Left ventricle myocardium inferior (tissue), 1 donor: ENCODE measurements at regions not wholly inside any gene's neighbourhood (a gene's known extent, or its start where the extent isn't known, plus 50 kb on each side); places are given as distances from the start of the nearest gene placed in this dataset.
A peak's percentile ranks its signal among the peaks of the same experiment; 100 is the strongest.

Experiments used
- DNase-seq: peaks from one replicate; pipeline ENCODE4 v3.0.0-alpha.2; 2020
- H3K27ac ChIP-seq: fragments of 200-600 bp; replicated peaks from 2 replicates; pipeline ENCODE4 v1.8.0; 2021
- H3K27me3 ChIP-seq: fragments of 200-600 bp; 2 replicates; pipeline ENCODE4 v1.8.0; 2021; ENCODE audit warnings: low read depth
- H3K36me3 ChIP-seq: fragments of 200-600 bp; 2 replicates; pipeline ENCODE4 v1.8.0; 2021
- H3K4me1 ChIP-seq: fragments of 200-600 bp; 2 replicates; pipeline ENCODE4 v1.8.0; 2021
- H3K4me3 ChIP-seq: fragments of 200-600 bp; 2 replicates; pipeline ENCODE4 v1.8.0; 2021; ENCODE audit warnings: mild to moderate bottlenecking, moderate library complexity
- H3K9me3 ChIP-seq: fragments of 200-600 bp; replicated peaks from 2 replicates; pipeline ENCODE4 v1.8.0; 2021
- CTCF ChIP-seq: fragments of 200-600 bp; IDR thresholded peaks from 2 replicates; pipeline ENCODE4 v1.8.0; 2021; ENCODE audit warnings: antibody characterized with exemption, mild to moderate bottlenecking, borderline replicate concordance
- intact Hi-C: fragments of 100-400 bp; cut with micrococcal nuclease; formaldehyde crosslinking; loops from one replicate; pipeline ENCODE4 v1.11.0; 2022
- donor health status: DM: no; HTN: yes; CAD: no; lungs with severe emphysema.

GRCh38 chr3:59261009-59261408 lies 211.2 kb upstream of the CFAP20DC start:
- intact Hi-C loops = no loop called here
- Histone ChIP-seq H3K4me1 (peaks cover 10% of the 10 kb centered on the region), H3K27ac (peak overlapping the region; percentile 32)

GRCh38 chr3:59258550-59259260 lies 208.9 kb upstream of the CFAP20DC start:
- H3K9me3 ChIP-seq = no peaks in the 10 kb centered on the region
- no peak overlapping the region for H3K4me3 ChIP-seq
- no peak overlapping the region for H3K27ac ChIP-seq
- intact Hi-C loops = no loop called here
- H3K27me3 ChIP-seq = no peaks in the 10 kb centered on the region
- DNase-seq = no peak
- TF ChIP-seq CTCF = no peak
- H3K36me3 ChIP-seq = no peaks in the 10 kb centered on the region
- peaks cover 18% of the 10 kb centered on the region for H3K4me1 ChIP-seq

More at GRCh38 chr3:59261009-59261408, 211.2 kb upstream of the CFAP20DC start:
- no peaks in the 10 kb centered on the region for H3K9me3 ChIP-seq
- no peak overlapping the region for H3K4me3 ChIP-seq
- H3K36me3 ChIP-seq = no peaks in the 10 kb centered on the region
- DNase-seq = no peak
- no peak for TF ChIP-seq CTCF
- H3K27me3 ChIP-seq = no peaks in the 10 kb centered on the region

GRCh38 chr3:59257506-59257905 lies 207.7 kb upstream of the CFAP20DC start:
- no peak overlapping the region for H3K4me3 ChIP-seq
- DNase-seq = no peak
- H3K27me3 ChIP-seq = no peaks in the 10 kb centered on the region
- H3K9me3 ChIP-seq = no peaks in the 10 kb centered on the region
- no peaks in the 10 kb centered on the region for H3K36me3 ChIP-seq
- H3K27ac ChIP-seq = no peak overlapping the region
- intact Hi-C loops = no loop called here
- TF ChIP-seq CTCF = no peak
- peaks cover 18% of the 10 kb centered on the region for H3K4me1 ChIP-seq

GRCh38 chr3:59256230-59256629 lies 206.4 kb upstream of the CFAP20DC start:
- Histone ChIP-seq H3K4me1 (peaks cover 15% of the 10 kb centered on the region), H3K4me3 (no peak overlapping the region), H3K27ac (no peak overlapping the region), H3K27me3 (no peaks in the 10 kb centered on the region), H3K36me3 (no peaks in the 10 kb centered on the region), H3K9me3 (no peaks in the 10 kb centered on the region)
- TF ChIP-seq CTCF = no peak
- intact Hi-C loops = no loop called here
- no peak for DNase-seq

GRCh38 chr3:59254976-59255375 lies 205.2 kb upstream of the CFAP20DC start:
- H3K36me3 ChIP-seq = no peaks in the 10 kb centered on the region
- H3K4me3 ChIP-seq = no peak overlapping the region
- no peak for TF ChIP-seq CTCF
- H3K9me3 ChIP-seq = no peaks in the 10 kb centered on the region
- H3K27ac ChIP-seq = no peak overlapping the region
- DNase-seq = no peak
- intact Hi-C loops = no loop called here
- peaks cover 17% of the 10 kb centered on the region for H3K4me1 ChIP-seq
- no peaks in the 10 kb centered on the region for H3K27me3 ChIP-seq
